ENCODE measurements at regions not wholly inside any gene's neighbourhood (a gene's known extent, or its start where the extent isn't known, plus 50 kb on each side); places are given as distances from the start of the nearest gene placed in this dataset.
A peak's percentile ranks its signal among the peaks of the same experiment; 100 is the strongest.
"Not testable (repeated sequence)": the region's sequence is repeated elsewhere in the genome, so short reads cannot be mapped to it uniquely, and the experiment has no call there.

DNA sequence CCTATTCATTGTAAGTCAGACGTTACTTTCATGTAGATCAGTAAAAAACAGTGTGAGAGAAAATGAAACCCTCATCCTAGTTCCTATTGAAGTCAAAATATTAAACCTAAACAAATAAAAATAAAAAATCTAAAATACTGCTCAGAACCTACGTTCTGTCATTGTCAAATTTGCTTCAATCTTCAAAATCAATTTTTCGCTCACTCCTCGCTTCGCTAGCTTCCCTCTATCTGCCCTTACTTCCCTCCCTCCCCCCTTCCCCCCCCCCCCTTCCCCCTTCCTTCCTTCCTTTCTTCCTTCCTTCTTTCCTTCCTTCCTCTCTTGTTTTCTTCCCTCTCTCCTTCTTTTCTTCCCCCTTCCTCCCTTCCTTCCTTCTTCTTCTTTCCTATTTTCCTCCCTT is 310.9 kb upstream of the PDE3A start:
- no peaks in the 10 kb centered on the region for H3K36me3 ChIP-seq
- H3K4me1 ChIP-seq = no peaks in the 10 kb centered on the region

DNA sequence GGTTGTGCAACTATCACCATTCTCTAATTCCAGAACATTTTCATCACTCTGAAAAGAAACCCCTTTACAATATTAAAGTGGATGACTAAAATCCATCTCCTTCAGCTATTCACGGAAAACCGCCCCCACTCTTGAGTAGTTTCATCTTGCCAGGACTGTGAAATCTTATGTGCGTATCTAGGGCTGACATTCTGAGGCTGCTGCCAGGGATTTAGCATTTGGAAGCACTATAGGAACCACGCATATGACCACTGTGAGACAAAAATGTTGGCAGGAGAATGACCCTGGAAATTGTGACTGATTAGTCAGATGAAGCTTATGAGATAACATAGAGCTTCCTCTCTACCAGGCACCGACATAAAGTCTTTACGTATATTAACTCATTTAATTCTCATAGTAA is 305.2 kb upstream of the PDE3A start:
- H3K27me3 ChIP-seq = no peaks in the 10 kb centered on the region
- H3K36me3 ChIP-seq = no peaks in the 10 kb centered on the region
- no peak for DNase-seq
- no peaks in the 10 kb centered on the region for H3K9me3 ChIP-seq (replicated peaks)
- no peaks in the 10 kb centered on the region for H3K4me1 ChIP-seq
- no peak overlapping the region for H3K4me3 ChIP-seq
- no peak overlapping the region for H3K27ac ChIP-seq

More for the DNA sequence above, 310.9 kb upstream of the PDE3A start:
- H3K9me3 ChIP-seq (replicated peaks) = no peaks in the 10 kb centered on the region; the same call in 1 of the 2 replicates
- H3K4me3 ChIP-seq = no peak overlapping the region
- H3K27me3 ChIP-seq = no peaks in the 10 kb centered on the region
- DNase-seq = no peak
- no peak overlapping the region for H3K27ac ChIP-seq

DNA sequence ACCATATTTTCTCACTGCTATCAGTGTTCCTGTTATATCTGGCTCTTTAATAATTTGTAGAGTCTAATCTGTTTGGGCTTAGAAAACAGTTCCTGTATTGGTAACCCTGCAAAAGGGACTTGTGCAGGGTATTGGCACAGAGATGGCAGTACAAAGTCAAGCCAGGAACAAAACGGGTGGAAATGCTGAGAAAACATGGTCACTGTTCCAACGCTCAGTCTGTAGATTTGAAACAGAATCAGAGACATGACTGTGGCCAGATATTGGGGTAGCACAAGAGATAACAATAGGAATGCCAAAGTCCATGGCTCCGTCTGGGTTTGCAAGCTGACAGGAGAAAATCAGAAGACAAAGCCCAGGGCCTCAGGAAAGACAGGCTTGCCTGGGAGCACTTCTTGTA is 290.7 kb upstream of the PDE3A start:
- Histone ChIP-seq H3K27me3 (no peaks in the 10 kb centered on the region), H3K27ac (no peak overlapping the region), H3K4me3 (no peak overlapping the region), H3K36me3 (no peaks in the 10 kb centered on the region), H3K4me1 (no peaks in the 10 kb centered on the region), H3K9me3 (replicated peaks) (no peaks in the 10 kb centered on the region)
- DNase-seq = no peak

DNA sequence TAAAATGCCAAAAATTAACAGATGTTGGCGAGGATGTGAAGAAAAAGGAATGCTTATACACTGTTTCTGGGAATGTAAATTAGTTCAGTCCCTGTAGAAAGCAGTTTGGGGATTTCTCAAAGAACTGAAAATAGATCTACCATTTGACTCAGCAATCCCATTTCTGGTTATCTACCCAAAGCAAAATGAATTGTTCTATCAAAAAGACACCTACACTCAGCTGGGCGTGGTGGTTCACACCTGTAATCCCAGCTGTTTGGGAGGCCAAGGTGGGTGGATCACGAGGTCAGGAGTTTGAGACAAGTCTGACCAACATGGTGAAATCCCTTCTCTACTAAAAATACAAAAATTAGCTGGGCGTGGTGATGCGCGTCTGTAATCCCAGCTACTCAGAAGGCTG is 279.3 kb upstream of the PDE3A start:
- Histone ChIP-seq H3K36me3 (no peaks in the 10 kb centered on the region), H3K4me3 (no peak overlapping the region), H3K9me3 (replicated peaks) (no peaks in the 10 kb centered on the region), H3K27ac (no peak overlapping the region), H3K4me1 (no peaks in the 10 kb centered on the region), H3K27me3 (no peaks in the 10 kb centered on the region)
- no peak for DNase-seq

DNA sequence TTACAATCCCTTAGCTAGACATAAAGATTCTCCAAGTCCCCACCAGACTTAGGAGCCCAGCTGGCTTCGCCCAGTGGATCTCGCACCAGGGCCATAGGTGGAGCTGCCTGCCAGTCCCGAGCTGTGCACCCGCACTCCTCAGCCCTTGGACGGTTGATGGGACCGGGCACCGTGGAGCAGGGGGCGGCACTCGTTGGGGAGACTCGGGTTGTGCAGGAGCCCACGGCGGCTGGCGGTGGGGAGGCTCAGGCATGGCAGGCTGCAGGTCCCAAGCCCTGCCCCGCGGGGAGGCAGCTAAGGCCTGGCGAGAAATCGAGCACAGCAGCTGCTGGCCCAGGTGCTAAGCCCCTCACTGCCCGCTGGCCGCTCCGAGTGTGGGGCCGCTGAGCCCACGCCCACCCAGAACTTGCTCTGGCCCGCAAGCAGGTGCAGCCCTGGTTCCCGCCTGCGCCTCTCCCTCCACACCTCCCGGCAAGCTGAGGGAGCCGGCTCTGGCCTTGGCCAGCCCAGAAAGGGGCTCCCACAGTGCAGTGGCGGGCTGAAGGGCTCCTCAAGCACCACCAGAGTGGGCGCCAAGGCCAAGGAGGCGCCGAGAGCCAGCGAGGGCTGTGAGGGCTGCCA is 275.0 kb upstream of the PDE3A start:
- H3K27ac ChIP-seq; H3K4me3 ChIP-seq; DNase-seq; H3K4me1 ChIP-seq; H3K27me3 ChIP-seq; H3K9me3 ChIP-seq (replicated peaks); H3K36me3 ChIP-seq: not testable (repeated sequence)

DNA sequence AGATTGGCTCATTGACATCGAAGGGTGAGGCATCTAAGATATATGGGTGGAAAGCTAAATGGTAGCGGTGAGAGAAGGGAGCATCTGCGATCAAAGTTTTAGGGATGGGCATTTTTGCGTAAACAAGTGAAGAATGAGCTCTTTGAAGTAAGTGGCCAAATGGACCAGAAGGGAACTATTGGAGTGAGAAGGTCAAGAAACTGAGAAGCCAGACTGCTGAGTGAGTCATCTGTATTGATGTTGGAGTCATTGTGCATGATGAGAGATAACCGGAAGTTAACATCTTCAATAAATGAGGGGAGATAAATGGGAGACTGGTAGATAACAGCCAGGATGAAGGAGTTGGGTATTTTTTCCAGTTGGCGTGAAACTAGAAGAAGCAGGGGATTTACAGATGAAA is 271.9 kb upstream of the PDE3A start:
- Histone ChIP-seq H3K36me3 (no peaks in the 10 kb centered on the region), H3K4me3 (no peak overlapping the region), H3K27me3 (no peaks in the 10 kb centered on the region), H3K27ac (no peak overlapping the region), H3K9me3 (replicated peaks) (no peaks in the 10 kb centered on the region), H3K4me1 (no peaks in the 10 kb centered on the region)
- DNase-seq = no peak

DNA sequence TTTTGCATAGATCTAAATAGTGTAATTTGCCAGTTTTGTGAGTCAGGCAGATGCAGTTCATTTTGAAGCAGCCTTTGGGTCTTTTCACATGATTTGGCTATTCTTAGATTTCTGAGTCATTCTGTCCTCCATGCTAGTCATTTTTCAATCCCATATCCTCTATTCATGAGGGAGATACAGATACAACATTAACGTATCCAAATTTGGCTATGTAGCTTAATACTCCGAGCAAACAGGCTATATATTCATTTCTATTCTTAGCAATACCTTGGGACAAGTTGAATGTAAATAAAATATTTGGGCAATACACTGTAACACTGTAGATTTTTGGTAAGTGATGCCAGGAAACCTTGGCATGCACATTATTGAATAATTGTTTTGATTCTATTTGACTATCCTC is 270.7 kb upstream of the PDE3A start:
- H3K4me1 ChIP-seq = no peaks in the 10 kb centered on the region
- H3K4me3 ChIP-seq = no peak overlapping the region
- H3K27me3 ChIP-seq = no peaks in the 10 kb centered on the region
- no peaks in the 10 kb centered on the region for H3K36me3 ChIP-seq
- DNase-seq = no peak
- no peak overlapping the region for H3K27ac ChIP-seq
- H3K9me3 ChIP-seq (replicated peaks) = no peaks in the 10 kb centered on the region

DNA sequence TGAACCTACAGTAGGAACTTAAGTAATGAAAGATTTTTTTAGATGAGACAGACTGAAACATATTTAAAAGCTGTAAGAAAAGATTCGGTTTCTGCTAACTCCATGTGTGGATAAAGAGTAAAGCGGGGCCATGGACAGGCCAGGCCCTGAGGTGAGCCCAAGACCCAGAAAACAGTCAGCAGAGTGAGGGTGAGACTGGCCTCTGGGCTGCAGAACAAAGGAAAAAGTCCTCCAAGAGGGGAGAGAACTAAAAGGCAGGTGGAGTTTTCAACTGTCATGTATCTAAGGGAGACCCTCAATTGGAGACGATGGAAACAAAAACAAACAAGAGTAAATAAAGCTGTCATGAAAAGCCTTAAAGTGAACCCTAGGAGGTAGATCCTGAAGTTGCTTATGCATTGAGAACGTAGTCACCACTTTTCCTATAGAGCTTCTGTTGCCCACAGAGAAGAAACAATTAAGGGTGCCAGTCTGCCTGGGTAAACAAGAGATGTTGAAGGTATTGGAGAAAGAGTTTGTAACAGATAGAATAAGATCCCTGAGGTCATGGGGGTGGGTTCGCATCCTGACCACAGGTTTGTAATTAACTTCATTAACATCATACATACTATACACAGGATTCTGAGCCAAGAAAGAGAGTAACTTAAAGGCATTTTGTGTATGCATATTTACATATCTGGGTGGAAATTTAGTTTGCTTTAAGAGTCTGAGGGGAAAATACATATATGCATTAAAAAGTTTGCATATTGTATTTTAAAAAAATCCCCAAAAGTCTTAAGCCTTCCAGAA is 268.7 kb upstream of the PDE3A start:
- H3K36me3 ChIP-seq = no peaks in the 10 kb centered on the region
- no peak for DNase-seq
- no peaks in the 10 kb centered on the region for H3K9me3 ChIP-seq (replicated peaks)
- no peak overlapping the region for H3K27ac ChIP-seq
- H3K27me3 ChIP-seq = no peaks in the 10 kb centered on the region
- no peaks in the 10 kb centered on the region for H3K4me1 ChIP-seq
- no peak overlapping the region for H3K4me3 ChIP-seq

DNA sequence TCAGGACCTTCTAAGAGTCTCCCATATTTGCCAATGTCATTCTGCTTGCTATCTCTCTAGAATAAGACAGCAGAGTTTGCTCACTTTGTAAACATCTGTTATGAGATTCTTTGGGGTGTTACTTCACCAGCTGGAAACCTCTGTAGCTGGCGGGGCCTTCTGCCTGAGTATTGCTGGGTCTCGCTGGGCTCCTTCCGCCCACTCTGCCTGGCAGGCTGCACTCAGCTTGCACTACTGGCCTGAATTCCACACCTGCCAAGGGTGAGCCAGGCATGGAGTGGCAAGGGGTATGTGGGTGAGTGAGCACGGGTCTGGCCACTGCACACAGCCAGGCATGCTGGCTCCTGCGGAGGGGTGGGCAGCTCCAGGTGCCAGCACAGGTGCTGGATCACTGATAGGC is 267.3 kb upstream of the PDE3A start:
- no peak for DNase-seq
- Histone ChIP-seq H3K9me3 (replicated peaks) (no peaks in the 10 kb centered on the region), H3K4me3 (no peak overlapping the region), H3K4me1 (no peaks in the 10 kb centered on the region), H3K27me3 (no peaks in the 10 kb centered on the region), H3K36me3 (no peaks in the 10 kb centered on the region), H3K27ac (no peak overlapping the region)

DNA sequence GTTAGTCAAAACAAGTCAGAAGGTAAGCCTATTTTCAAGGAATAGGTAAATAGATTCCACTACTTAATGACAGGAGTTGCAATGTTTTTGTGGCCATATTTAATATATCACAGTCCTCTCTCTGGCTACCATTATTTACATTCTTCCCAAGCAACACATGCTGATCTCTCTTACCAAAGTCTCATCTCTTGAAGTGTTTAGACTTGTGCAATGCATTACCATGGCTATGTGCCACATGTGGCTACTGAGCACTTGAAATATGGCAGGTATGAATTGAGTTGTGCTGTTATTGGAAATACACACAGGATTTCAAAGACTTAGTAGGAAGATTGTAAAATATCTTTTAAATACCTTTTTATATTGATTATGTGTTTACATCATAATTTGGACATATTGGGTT is 262.4 kb upstream of the PDE3A start:
- Histone ChIP-seq H3K4me3 (no peak overlapping the region), H3K9me3 (replicated peaks) (no peaks in the 10 kb centered on the region), H3K4me1 (no peaks in the 10 kb centered on the region), H3K27ac (no peak overlapping the region), H3K27me3 (no peaks in the 10 kb centered on the region), H3K36me3 (no peaks in the 10 kb centered on the region)
- no peak for DNase-seq

DNA sequence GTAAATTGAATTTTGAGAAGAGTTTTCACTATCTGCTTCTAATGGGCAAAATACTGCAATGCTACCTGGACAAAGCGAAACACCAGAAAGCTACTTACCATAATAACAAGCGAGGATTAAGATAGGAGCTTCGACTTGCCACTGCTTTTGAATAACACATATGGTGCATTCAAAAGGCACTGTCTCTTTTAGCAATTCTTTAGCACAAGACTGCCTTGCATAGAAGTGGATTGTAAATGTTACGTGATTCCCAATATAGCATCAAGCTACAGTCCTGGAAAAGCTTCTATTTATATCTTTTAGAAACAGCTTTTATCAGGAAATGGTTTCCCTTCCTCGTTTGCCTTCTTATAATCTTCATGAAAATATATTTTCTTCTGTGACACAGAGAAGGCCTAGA is 258.7 kb upstream of the PDE3A start:
- Histone ChIP-seq H3K27ac (no peak overlapping the region), H3K36me3 (no peaks in the 10 kb centered on the region), H3K27me3 (no peaks in the 10 kb centered on the region), H3K4me1 (no peaks in the 10 kb centered on the region), H3K4me3 (no peak overlapping the region), H3K9me3 (replicated peaks) (no peaks in the 10 kb centered on the region; the same call in 1 of the 2 replicates)
- no peak for DNase-seq

DNA sequence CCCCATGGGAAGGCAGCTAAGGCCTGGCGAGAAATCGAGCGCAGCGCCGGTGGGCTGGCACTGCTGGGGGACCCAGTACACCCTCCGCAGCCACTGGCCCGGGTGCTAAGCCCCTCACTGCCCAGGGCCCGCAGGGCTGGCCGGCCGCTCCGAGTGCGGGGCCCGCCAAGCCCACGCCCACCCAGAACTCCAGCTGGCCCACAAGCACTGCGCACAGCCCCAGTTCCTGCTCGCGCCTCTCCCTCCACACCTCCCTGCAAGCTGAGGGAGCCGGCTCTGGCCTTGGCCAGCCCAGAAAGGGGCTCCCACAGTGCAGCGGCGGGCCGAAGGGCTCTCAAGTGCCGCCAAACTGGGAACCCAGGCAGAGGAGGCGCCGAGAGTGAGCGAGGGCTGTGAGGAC is 253.0 kb upstream of the PDE3A start:
- DNase-seq; H3K27me3 ChIP-seq; H3K27ac ChIP-seq; H3K36me3 ChIP-seq; H3K9me3 ChIP-seq (replicated peaks); H3K4me3 ChIP-seq; H3K4me1 ChIP-seq: not testable (repeated sequence)

DNA sequence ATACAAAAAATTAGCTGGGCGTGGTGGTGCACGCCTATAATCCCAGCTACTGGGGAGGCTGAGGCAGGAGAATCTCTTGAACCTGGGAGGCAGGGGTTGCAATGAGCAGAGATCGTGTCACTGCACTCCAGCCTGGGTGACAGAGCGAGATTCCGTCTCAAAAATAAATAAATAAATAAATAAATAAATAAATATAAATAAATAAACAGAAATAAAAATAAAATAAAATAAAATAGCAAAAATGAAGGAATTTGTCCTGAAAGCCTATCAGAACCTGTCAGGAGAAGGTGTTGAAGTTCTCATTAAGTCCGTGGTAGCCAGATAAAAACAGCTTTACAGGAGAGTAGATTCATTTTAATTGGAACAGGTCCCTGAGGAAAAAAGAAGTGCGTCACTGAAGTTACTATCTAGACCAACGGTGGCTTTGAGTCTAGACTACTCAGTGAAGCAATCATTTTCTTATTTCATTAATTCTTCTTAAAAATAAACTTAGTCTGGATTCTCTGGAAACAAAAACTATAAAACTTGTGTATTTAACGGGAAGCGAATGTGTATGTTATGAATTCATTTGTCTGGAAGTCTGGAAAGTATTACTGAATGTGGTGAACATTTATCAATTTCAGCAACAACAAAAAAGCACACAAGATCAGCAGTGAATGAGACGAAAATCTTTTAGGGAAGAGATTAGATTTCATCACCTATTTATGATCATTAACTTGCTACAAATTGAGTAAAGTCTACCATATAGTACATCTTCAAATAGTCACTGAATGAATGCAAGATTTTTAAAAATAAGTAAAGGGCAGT is 248.5 kb upstream of the PDE3A start:
- peak in 1 of 2 experiments; percentile 56 for DNase-seq
- H3K27me3 ChIP-seq = no peaks in the 10 kb centered on the region
- peaks cover 25% of the 10 kb centered on the region for H3K4me1 ChIP-seq
- no peak overlapping the region for H3K4me3 ChIP-seq
- no peaks in the 10 kb centered on the region for H3K9me3 ChIP-seq (replicated peaks)
- peak overlapping the region; percentile 91 for H3K27ac ChIP-seq
- H3K36me3 ChIP-seq = no peaks in the 10 kb centered on the region

DNA sequence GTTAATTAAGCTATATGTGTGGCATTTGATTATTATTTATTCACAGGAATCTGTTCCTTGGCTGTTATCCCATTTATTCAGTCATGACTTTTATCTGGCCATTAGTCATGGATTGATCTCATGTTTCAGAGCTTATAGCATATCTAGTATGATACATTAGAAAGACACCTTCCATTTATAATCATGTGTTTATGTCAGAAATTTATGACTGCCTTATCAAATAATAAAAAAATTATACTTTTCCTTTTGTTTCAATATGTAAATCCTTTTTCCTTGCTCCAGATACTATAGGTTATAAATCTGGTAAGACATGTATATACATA is 248.0 kb upstream of the PDE3A start:
- DNase-seq = peak in 1 of 2 experiments; percentile 77
- Histone ChIP-seq H3K4me3 (no peak overlapping the region), H3K27me3 (no peaks in the 10 kb centered on the region), H3K27ac (peak overlapping the region; percentile 91), H3K4me1 (peaks cover 25% of the 10 kb centered on the region), H3K36me3 (no peaks in the 10 kb centered on the region), H3K9me3 (replicated peaks) (no peaks in the 10 kb centered on the region)

DNA sequence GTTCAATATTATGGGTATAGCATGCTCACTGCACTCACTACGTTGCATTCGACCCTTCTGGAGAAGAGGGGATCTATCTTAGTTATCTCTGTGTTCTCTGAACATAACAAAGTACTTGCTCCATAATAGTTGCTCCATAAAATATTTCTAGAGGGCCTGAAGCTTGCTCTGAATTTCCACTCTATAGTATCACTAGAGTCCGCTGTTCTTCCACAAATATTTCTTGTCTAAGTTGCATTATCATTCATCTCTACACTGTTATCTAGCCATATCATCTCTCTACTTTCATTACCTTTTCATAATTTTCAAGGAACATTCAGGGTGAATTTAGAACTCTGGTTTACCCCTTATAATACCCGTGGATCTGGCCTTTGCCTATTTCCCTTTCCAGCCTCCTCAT is 246.1 kb upstream of the PDE3A start:
- no peak for DNase-seq
- Histone ChIP-seq H3K9me3 (replicated peaks) (no peaks in the 10 kb centered on the region), H3K4me3 (no peak overlapping the region), H3K27ac (peak overlapping the region; percentile 91; the same call in 1 of the 2 replicates), H3K4me1 (peaks cover 25% of the 10 kb centered on the region), H3K36me3 (no peaks in the 10 kb centered on the region), H3K27me3 (no peaks in the 10 kb centered on the region)
